A673 (cell line): ENCODE measurements at regions not wholly inside any gene's neighbourhood (a gene's known extent, or its start where the extent isn't known, plus 50 kb on each side); places are given as distances from the start of the nearest gene placed in this dataset.

Source experiments
- BruUV-seq: library from RNA; stranded (reverse); fragments of 400-500 nt; replicated peaks from 2 replicates; lab custom pipeline; 2021; lab: Mats Ljungman, UMichigan
- CTCF ChIA-PET: fragments of 300-600 bp; sonication (Branson Sonifier 250); formaldehyde crosslinking; loops from one replicate; lab custom pipeline; 2022; ENCODE audit warnings: antibody characterized with exemption; lab: Charles Lee
- POLR2A ChIA-PET: fragments of 300-600 bp; sonication (Branson Sonifier 250); formaldehyde crosslinking; loops from one replicate; lab custom pipeline; 2022; ENCODE audit warnings: antibody characterized with exemption; ENCODE audit not compliant: low non-redundant PET; lab: Charles Lee
- DNase-seq: peaks from one replicate; pipeline ENCODE4 v3.0.0-alpha.2; 2015; ENCODE audit warnings: low spot score
- H3K27ac ChIP-seq: fragments of 200-600 bp; sonication (generic); 2 replicates; pipeline ENCODE4 v1.5.1; 2016; ENCODE audit warnings: mixed run types, low read depth, mild to moderate bottlenecking, mixed read lengths, antibody characterized with exemption, low read length; ENCODE audit not compliant: poor library complexity, severe bottlenecking
- H3K27me3 ChIP-seq: fragments of 200-600 bp; sonication (generic); replicated peaks from 2 replicates; pipeline ENCODE4 v1.6.1; 2017; ENCODE audit warnings: mixed run types, low read depth, mild to moderate bottlenecking, mixed read lengths, antibody characterized with exemption, low read length; ENCODE audit not compliant: insufficient read depth, poor library complexity
- H3K36me3 ChIP-seq: fragments of 200-600 bp; sonication (generic); 2 replicates; pipeline ENCODE4 v1.6.1; 2016; ENCODE audit warnings: mixed run types, mild to moderate bottlenecking, mixed read lengths, antibody characterized with exemption, low read length; ENCODE audit not compliant: insufficient read depth, poor library complexity, severe bottlenecking
- H3K4me1 ChIP-seq: fragments of 200-600 bp; sonication (generic); 2 replicates; pipeline ENCODE4 v1.6.1; 2017; ENCODE audit warnings: mixed run types, mild to moderate bottlenecking, mixed read lengths, antibody characterized with exemption, low read length; ENCODE audit not compliant: insufficient read depth, poor library complexity, severe bottlenecking
- H3K4me3 ChIP-seq: fragments of 200-600 bp; sonication (generic); 2 replicates; pipeline ENCODE4 v1.5.1; 2016; ENCODE audit warnings: low read depth, mixed run types, mild to moderate bottlenecking, mixed read lengths, low read length; ENCODE audit not compliant: poor library complexity, severe bottlenecking
- H3K9me3 ChIP-seq: fragments of 200-600 bp; sonication (generic); 2 replicates; pipeline ENCODE4 v1.6.1; 2016; ENCODE audit warnings: mixed run types, low read depth, mild to moderate bottlenecking, mixed read lengths, antibody characterized with exemption, low read length; ENCODE audit not compliant: poor library complexity, severe bottlenecking
- EZH2 ChIP-seq: fragments of 200-600 bp; sonication (generic); IDR thresholded peaks from 2 replicates; pipeline ENCODE4 v1.6.1; 2017; ENCODE audit warnings: borderline replicate concordance, low read depth, mild to moderate bottlenecking, mixed read lengths, antibody characterized with exemption, low read length; ENCODE audit not compliant: poor library complexity, severe bottlenecking
- intact Hi-C: fragments of 100-400 bp; cut with micrococcal nuclease; formaldehyde crosslinking; loops from one replicate; pipeline ENCODE4 v1.10.0; 2022; ENCODE audit not compliant: unreplicated experiment
- TF ChIP-seq, protein P1 (sequence below): fragments of 300-800, 200-600 bp; sonication (generic); conservative IDR thresholded peaks from 2 replicates; pipeline ENCODE4 v1.5.1; 2017; ENCODE audit warnings: low read depth, mild to moderate bottlenecking, antibody characterized with exemption, low read length, moderate library complexity, mixed read lengths

DNA sequence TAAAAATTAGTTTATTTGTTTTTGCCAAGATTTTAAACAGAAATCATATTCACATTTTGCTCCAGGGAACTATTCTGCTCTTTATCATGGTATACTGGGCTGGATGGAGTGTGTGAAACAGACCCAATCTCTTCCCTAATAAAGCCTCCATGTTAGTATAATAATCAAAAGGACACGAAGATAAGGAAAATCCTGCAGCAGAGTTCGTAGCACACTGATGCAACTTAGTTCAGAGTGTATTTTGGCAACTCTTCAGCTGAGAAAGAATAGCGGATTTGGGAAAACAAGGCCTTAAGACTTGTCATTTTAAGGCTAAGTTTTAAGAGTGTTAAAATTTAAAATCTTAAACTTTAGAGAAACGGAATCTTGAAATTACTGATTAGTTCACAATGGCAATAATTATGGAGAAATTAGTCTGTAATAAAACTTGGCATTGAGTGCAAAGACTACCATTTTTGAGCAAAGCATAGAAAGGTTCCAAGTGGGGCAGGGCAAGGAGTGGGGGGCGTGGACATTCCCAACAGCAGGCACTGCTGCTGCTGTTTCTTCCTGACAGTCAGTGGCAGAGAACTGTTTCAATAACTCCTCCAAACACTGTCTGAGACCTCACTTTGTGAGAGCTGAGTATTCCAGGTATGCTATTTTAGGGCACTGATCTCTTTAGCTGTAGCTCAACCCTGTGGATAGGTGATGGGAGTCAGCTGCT lies 225.0 kb downstream of the HRH4 start:
- H3K4me3 ChIP-seq = no peak overlapping the region
- BruUV-seq = no TSS peak
- no peaks in the 10 kb centered on the region for H3K4me1 ChIP-seq
- H3K27ac ChIP-seq = no peak overlapping the region
- H3K9me3 ChIP-seq = no peaks in the 10 kb centered on the region
- H3K36me3 ChIP-seq = no peaks in the 10 kb centered on the region
- TF ChIP-seq EZH2 = no peak
- TF ChIP-seq, protein P1, sequence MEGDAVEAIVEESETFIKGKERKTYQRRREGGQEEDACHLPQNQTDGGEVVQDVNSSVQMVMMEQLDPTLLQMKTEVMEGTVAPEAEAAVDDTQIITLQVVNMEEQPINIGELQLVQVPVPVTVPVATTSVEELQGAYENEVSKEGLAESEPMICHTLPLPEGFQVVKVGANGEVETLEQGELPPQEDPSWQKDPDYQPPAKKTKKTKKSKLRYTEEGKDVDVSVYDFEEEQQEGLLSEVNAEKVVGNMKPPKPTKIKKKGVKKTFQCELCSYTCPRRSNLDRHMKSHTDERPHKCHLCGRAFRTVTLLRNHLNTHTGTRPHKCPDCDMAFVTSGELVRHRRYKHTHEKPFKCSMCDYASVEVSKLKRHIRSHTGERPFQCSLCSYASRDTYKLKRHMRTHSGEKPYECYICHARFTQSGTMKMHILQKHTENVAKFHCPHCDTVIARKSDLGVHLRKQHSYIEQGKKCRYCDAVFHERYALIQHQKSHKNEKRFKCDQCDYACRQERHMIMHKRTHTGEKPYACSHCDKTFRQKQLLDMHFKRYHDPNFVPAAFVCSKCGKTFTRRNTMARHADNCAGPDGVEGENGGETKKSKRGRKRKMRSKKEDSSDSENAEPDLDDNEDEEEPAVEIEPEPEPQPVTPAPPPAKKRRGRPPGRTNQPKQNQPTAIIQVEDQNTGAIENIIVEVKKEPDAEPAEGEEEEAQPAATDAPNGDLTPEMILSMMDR = no peak
- CTCF ChIA-PET = no interaction called here
- H3K27me3 ChIP-seq = no peaks in the 10 kb centered on the region
- no peak for DNase-seq
- POLR2A ChIA-PET = no interaction called here
- intact Hi-C loops = no loop called here

DNA sequence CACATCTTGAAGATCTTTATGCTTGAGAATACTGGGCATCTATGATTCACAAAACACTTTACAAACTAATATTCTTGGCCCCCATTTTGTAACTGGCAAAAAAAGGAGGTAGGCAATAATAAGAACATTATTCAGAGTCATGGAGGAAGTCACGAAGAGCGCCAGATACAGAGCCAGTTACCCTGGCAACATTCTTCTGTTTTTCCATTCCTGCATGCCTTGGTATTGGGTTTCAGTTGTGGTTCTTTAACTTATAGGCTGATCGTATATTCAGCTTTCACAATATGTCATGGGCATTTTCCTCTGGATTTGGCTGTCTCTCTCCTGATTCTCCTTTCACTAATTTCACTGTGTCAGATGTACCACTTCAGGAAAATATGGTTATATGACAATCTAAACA lies 234.7 kb downstream of the HRH4 start:
- POLR2A ChIA-PET = no interaction called here
- DNase-seq = no peak
- intact Hi-C loops = no loop called here

DNA sequence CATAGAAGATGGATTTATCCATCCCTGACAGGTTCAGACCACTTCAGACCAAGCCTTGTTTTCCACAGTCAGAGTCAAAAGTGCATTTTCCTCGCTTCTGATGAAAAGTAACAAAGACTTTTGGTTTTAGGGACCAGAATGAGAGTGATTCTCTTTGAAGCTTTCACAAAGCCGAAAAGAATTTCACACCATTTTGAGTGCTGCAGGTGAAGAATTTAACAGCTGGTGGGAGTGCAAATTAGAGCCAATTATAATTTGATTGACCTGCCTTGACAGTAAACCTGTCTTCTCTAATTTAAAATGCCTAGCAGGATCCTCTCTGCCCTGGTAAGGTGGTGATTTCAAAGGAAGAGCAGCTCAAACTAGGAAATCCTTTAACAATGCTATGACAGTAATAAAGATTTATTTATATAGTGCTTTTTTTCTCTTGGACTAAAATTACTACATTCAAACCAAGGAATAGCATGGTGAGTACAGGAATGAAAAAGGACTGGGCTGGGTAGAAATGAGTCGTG lies 241.6 kb downstream of the HRH4 start:
- ChIA-PET CTCF (no interaction called here), POLR2A (no interaction called here)
- Histone ChIP-seq H3K27ac (no peak overlapping the region), H3K27me3 (peaks cover 13% of the 10 kb centered on the region), H3K4me3 (no peak overlapping the region), H3K4me1 (no peaks in the 10 kb centered on the region), H3K36me3 (no peaks in the 10 kb centered on the region), H3K9me3 (no peaks in the 10 kb centered on the region)
- BruUV-seq = no TSS peak
- TF ChIP-seq, protein P1 = no peak
- TF ChIP-seq EZH2 = no peak
- intact Hi-C loops = no loop called here
- no peak for DNase-seq

More for the DNA sequence above, 234.7 kb downstream of the HRH4 start:
- Histone ChIP-seq H3K27ac (no peak overlapping the region), H3K9me3 (no peaks in the 10 kb centered on the region), H3K4me3 (no peak overlapping the region), H3K27me3 (no peaks in the 10 kb centered on the region), H3K36me3 (no peaks in the 10 kb centered on the region), H3K4me1 (no peaks in the 10 kb centered on the region)
- CTCF ChIA-PET = no interaction called here
- TF ChIP-seq EZH2 = no peak
- TF ChIP-seq, protein P1 = no peak
- no TSS peak for BruUV-seq
